ENCODE measurements at regions not wholly inside any gene's neighbourhood (a gene's known extent, or its start where the extent isn't known, plus 50 kb on each side); places are given as distances from the start of the nearest gene placed in this dataset.
"Not testable (repeated sequence)": the region's sequence is repeated elsewhere in the genome, so short reads cannot be mapped to it uniquely, and the experiment has no call there.

DNA sequence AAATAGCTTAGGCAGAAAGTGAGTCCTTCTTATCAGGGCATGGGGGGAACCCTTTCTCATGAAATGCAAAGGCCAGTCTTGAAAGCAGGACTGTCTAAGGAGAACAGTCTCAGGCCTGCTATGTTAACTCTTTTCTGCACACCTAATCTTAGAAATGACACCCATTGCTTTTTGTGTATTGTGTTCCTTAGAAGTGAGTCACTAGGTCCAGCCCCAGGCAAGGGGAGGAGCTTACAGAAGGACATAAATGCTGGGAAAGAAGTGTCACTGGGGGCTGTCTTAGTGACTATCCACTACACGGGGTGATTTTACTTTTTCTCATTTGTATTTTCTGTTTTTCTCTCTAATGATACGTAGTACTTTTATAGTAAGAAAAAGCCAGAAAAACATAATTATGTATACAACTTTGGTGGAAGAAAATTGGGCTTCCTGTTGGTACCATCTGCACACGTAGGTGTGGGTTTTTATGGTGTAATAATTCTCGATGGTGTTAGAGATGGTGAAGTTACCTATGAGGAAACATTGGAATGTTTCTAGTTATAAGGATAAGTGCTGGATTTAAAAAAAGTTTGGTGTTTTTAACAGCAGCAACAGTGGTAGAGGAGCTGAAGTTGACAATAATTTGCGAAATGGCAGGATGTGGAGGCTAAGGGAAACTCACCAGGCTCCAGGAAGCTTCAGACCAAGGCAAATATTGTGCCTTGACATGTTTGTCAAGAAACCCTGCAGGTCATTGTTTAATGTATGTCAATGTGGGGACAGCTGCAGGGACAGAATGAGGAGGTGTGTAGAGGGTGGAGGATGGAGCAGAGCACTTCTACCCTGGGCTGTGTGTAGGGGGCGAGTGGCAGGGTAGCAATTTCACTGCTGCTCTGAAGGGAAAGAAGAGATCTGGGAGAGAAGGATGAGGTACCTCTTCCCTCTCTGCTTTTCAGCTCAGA lies 214.9 kb downstream of the KTN1 start:
- Histone ChIP-seq H3K9me3 (ENCODE audit: insufficient read depth, low read length) (no peaks in the 10 kb centered on the region), H3K27me3 (ENCODE audit: low read length) (no peaks in the 10 kb centered on the region), H3K36me3 (ENCODE audit: low read length) (no peaks in the 10 kb centered on the region), H3K9ac (ENCODE audit: low read length) (no peak overlapping the region), H3K27ac (ENCODE audit: low read depth, low read length) (no peak overlapping the region), H4K20me1 (ENCODE audit: low read depth, low read length) (no peaks in the 10 kb centered on the region), H3K4me3 (ENCODE audit: insufficient read depth, low read length, poor library complexity, severe bottlenecking) (no peak overlapping the region), H3F3A (ENCODE audit: insufficient read depth) (no peaks in the 10 kb centered on the region), H3K4me2 (ENCODE audit: low read depth, low read length, poor library complexity, severe bottlenecking) (no peak overlapping the region), H3K9me2 (replicated peaks; ENCODE audit: insufficient read depth, low read length) (no peaks in the 10 kb centered on the region), H2AFZ (ENCODE audit: low read depth, low read length, severe bottlenecking) (no peak overlapping the region), H3K79me2 (ENCODE audit: insufficient read depth, low read length) (no peaks in the 10 kb centered on the region)
- TF ChIP-seq, protein P1, sequence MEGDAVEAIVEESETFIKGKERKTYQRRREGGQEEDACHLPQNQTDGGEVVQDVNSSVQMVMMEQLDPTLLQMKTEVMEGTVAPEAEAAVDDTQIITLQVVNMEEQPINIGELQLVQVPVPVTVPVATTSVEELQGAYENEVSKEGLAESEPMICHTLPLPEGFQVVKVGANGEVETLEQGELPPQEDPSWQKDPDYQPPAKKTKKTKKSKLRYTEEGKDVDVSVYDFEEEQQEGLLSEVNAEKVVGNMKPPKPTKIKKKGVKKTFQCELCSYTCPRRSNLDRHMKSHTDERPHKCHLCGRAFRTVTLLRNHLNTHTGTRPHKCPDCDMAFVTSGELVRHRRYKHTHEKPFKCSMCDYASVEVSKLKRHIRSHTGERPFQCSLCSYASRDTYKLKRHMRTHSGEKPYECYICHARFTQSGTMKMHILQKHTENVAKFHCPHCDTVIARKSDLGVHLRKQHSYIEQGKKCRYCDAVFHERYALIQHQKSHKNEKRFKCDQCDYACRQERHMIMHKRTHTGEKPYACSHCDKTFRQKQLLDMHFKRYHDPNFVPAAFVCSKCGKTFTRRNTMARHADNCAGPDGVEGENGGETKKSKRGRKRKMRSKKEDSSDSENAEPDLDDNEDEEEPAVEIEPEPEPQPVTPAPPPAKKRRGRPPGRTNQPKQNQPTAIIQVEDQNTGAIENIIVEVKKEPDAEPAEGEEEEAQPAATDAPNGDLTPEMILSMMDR (IDR thresholded peaks at IDR 0.05; ENCODE audit: insufficient read depth, low read length, poor library complexity, severe bottlenecking): no peak
- no peak for TF ChIP-seq EZH2phosphoT487 (conservative IDR thresholded peaks at IDR 0.05; ENCODE audit: low read length)

DNA sequence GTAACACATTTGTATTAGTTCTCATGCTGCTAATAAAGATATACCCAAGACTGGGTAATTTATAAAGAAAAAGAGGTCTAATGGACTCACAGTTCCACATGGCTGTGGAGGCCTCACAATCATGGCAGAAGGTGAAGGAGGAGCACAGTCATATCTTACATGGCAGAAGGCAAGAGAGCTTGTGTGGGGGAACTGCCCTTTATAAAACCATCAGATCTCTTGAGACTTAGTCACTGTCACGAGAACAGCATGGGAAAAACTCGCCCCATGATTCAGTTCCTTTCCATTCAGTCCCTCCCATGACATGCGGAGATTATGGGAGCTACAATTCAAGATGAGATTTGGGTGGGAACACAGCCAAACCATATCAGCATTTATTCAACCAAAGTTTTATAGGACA lies 216.5 kb downstream of the KTN1 start:
- not testable (repeated sequence) for H2AFZ ChIP-seq (ENCODE audit: low read depth, low read length, severe bottlenecking); H3K4me3 ChIP-seq (ENCODE audit: insufficient read depth, low read length, poor library complexity, severe bottlenecking); H3K36me3 ChIP-seq (ENCODE audit: low read length); H3F3A ChIP-seq (ENCODE audit: insufficient read depth); H3K27me3 ChIP-seq (ENCODE audit: low read length); H3K27ac ChIP-seq (ENCODE audit: low read depth, low read length); H3K9me3 ChIP-seq (ENCODE audit: insufficient read depth, low read length); H3K9me2 ChIP-seq (replicated peaks; ENCODE audit: insufficient read depth, low read length); H3K79me2 ChIP-seq (ENCODE audit: insufficient read depth, low read length); H3K4me2 ChIP-seq (ENCODE audit: low read depth, low read length, poor library complexity, severe bottlenecking); H3K9ac ChIP-seq (ENCODE audit: low read length); H4K20me1 ChIP-seq (ENCODE audit: low read depth, low read length)

- no peaks in the 10 kb centered on the region for H3K9me2 ChIP-seq (replicated peaks; ENCODE audit: insufficient read depth, low read length)
- no peak overlapping the region for H2AFZ ChIP-seq (ENCODE audit: low read depth, low read length, severe bottlenecking)
- H3K9me3 ChIP-seq (ENCODE audit: insufficient read depth, low read length): no peaks in the 10 kb centered on the region
- no peaks in the 10 kb centered on the region for H3K36me3 ChIP-seq (ENCODE audit: low read length)
- no peak for TF ChIP-seq EZH2phosphoT487 (conservative IDR thresholded peaks at IDR 0.05; ENCODE audit: low read length)
- TF ChIP-seq, protein P1 (IDR thresholded peaks at IDR 0.05; ENCODE audit: insufficient read depth, low read length, poor library complexity, severe bottlenecking): no peak
- H3K79me2 ChIP-seq (ENCODE audit: insufficient read depth, low read length): no peaks in the 10 kb centered on the region
- H3K27me3 ChIP-seq (ENCODE audit: low read length): no peaks in the 10 kb centered on the region
- H3K27ac ChIP-seq (ENCODE audit: low read depth, low read length): no peak overlapping the region
- H3K9ac ChIP-seq (ENCODE audit: low read length): no peak overlapping the region
- no peak overlapping the region for H3K4me2 ChIP-seq (ENCODE audit: low read depth, low read length, poor library complexity, severe bottlenecking)
- no peak overlapping the region for H3K4me3 ChIP-seq (ENCODE audit: insufficient read depth, low read length, poor library complexity, severe bottlenecking)
- H3F3A ChIP-seq (ENCODE audit: insufficient read depth): no peaks in the 10 kb centered on the region
- H4K20me1 ChIP-seq (ENCODE audit: low read depth, low read length): no peaks in the 10 kb centered on the region
Observed at GRCh38 chr14:55798406-55798805, 218.4 kb downstream of the KTN1 start.

DNA sequence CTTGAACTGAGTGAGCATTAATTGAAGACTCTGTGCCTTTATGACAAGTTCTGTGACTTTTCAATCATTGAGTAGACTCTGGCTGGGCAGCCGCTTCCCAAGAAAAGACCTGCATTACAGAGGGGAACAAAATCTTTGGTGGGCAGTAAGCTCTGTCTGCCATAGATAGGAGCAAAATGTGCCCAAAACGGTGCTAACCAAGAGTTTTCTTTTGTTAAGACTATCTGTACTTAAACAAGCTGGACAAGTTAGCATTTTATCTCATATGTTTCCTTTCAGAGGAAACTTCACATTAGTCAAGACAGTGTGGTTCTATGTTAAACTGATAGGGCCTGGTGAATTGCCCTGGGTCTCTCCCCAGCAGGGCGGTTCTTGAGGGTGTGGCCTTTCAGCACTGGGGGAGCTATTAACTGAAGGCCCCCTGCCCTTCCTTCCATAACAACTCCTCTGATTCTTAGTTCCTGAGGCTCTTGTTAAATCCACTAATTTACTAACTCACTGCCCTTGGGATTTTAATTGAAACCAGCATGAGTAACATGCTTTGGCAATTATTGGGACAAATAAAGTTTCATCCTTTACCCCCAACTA lies 219.6 kb downstream of the KTN1 start:
- Histone ChIP-seq H2AFZ (ENCODE audit: low read depth, low read length, severe bottlenecking) (no peak overlapping the region), H3K4me2 (ENCODE audit: low read depth, low read length, poor library complexity, severe bottlenecking) (no peak overlapping the region), H3F3A (ENCODE audit: insufficient read depth) (no peaks in the 10 kb centered on the region), H3K9me2 (replicated peaks; ENCODE audit: insufficient read depth, low read length) (no peaks in the 10 kb centered on the region), H3K79me2 (ENCODE audit: insufficient read depth, low read length) (no peaks in the 10 kb centered on the region), H3K27ac (ENCODE audit: low read depth, low read length) (no peak overlapping the region), H3K36me3 (ENCODE audit: low read length) (no peaks in the 10 kb centered on the region), H3K27me3 (ENCODE audit: low read length) (no peaks in the 10 kb centered on the region), H4K20me1 (ENCODE audit: low read depth, low read length) (no peaks in the 10 kb centered on the region), H3K9me3 (ENCODE audit: insufficient read depth, low read length) (no peaks in the 10 kb centered on the region), H3K4me3 (ENCODE audit: insufficient read depth, low read length, poor library complexity, severe bottlenecking) (no peak overlapping the region), H3K9ac (ENCODE audit: low read length) (no peak overlapping the region)
- TF ChIP-seq, protein P1 (IDR thresholded peaks at IDR 0.05; ENCODE audit: insufficient read depth, low read length, poor library complexity, severe bottlenecking): no peak
- no peak for TF ChIP-seq EZH2phosphoT487 (conservative IDR thresholded peaks at IDR 0.05; ENCODE audit: low read length)
